Caki2 (cell line): ENCODE measurements at regions not wholly inside any gene's neighbourhood (a gene's known extent, or its start where the extent isn't known, plus 50 kb on each side); places are given as distances from the start of the nearest gene placed in this dataset.
"Not testable (repeated sequence)": the region's sequence is repeated elsewhere in the genome, so short reads cannot be mapped to it uniquely, and the experiment has no call there.

Source experiments
- DNase-seq: peaks from one replicate; pipeline ENCODE4 v3.0.0-alpha.2; 2015; ENCODE audit warnings: low read depth
- in situ Hi-C: cut with HindIII; loops from 2 replicates; pipeline ENCODE4 v1.10.0; 2016; ENCODE audit warnings: low sequenced_read_pairs, low pct_unique_long_range_greater_than_20kb, mixed read lengths

GRCh38 chr6:170221753-170222400 is 69.0 kb downstream of the DLL1 start:
- in situ Hi-C loops, result no loop called here
- DNase-seq, result no peak

GRCh38 chr6:170221052-170221752 is 69.7 kb downstream of the DLL1 start:
- in situ Hi-C loops, result no loop called here
- no peak for DNase-seq

- in situ Hi-C loops, DNase-seq: not testable (repeated sequence)
These were observed 77.2 kb downstream of the DLL1 start for GRCh38 chr6:170213637-170214018.

GRCh38 chr6:170212956-170213636 is 77.8 kb downstream of the DLL1 start:
- no peak for DNase-seq
- in situ Hi-C loops, result no loop called here

GRCh38 chr6:170212051-170212756 is 78.7 kb downstream of the DLL1 start:
- in situ Hi-C loops, result no loop called here
- DNase-seq, result no peak

- DNase-seq, result no peak
- in situ Hi-C loops, result no loop called here
These were observed 79.4 kb downstream of the DLL1 start for GRCh38 chr6:170211404-170212025.

- in situ Hi-C loops, result no loop called here
These were observed 80.1 kb downstream of the DLL1 start for GRCh38 chr6:170210651-170211403.

GRCh38 chr6:170210026-170210390 is 80.9 kb downstream of the DLL1 start:
- in situ Hi-C loops, result no loop called here
- no peak for DNase-seq

More at GRCh38 chr6:170210651-170211403, 80.1 kb downstream of the DLL1 start:
- no peak for DNase-seq

GRCh38 chr6:170209354-170210025 is 81.4 kb downstream of the DLL1 start:
- in situ Hi-C loops, result no loop called here
- DNase-seq, result no peak

- no peak for DNase-seq
These were observed 82.1 kb downstream of the DLL1 start for GRCh38 chr6:170208651-170209353.

GRCh38 chr6:170208182-170208601 is 82.7 kb downstream of the DLL1 start:
- no peak for DNase-seq
- in situ Hi-C loops, result no loop called here

More at GRCh38 chr6:170208651-170209353, 82.1 kb downstream of the DLL1 start:
- in situ Hi-C loops, result no loop called here

- no peak for DNase-seq
- in situ Hi-C loops, result no loop called here
These were observed 83.2 kb downstream of the DLL1 start for GRCh38 chr6:170207586-170208181.

GRCh38 chr6:170206851-170207431 is 83.9 kb downstream of the DLL1 start:
- no peak for DNase-seq
- in situ Hi-C loops, result no loop called here

- in situ Hi-C loops, result no loop called here
- no peak for DNase-seq
These were observed 84.6 kb downstream of the DLL1 start for GRCh38 chr6:170206317-170206621.

- no peak for DNase-seq
These were observed 85.2 kb downstream of the DLL1 start for GRCh38 chr6:170205534-170206316.

GRCh38 chr6:170205126-170205525 is 85.8 kb downstream of the DLL1 start:
- in situ Hi-C loops, result no loop called here
- no peak for DNase-seq

More at GRCh38 chr6:170205534-170206316, 85.2 kb downstream of the DLL1 start:
- in situ Hi-C loops, result no loop called here
